ENCODE measurements at regions not wholly inside any gene's neighbourhood (a gene's known extent, or its start where the extent isn't known, plus 50 kb on each side); places are given as distances from the start of the nearest gene placed in this dataset.

GRCh38 chr17:22694362-22695227 is 1002.3 kb downstream of the KCNJ18 start:
- TF ChIP-seq CTCF (tag by site-specific recombination; IDR thresholded peaks at IDR 0.05) (no peak), ZNF350 (tag by site-specific recombination; IDR thresholded peaks at IDR 0.05) (no peak), ZNF184 (tag by site-specific recombination; IDR thresholded peaks at IDR 0.05) (no peak), ZFP3 (tag by site-specific recombination; IDR thresholded peaks at IDR 0.05; ENCODE audit: low read depth) (no peak), ATF2 (tag by site-specific recombination; IDR thresholded peaks at IDR 0.05; ENCODE audit: low read depth) (no peak), PRDM4 (tag by site-specific recombination; IDR thresholded peaks at IDR 0.05) (no peak), ZNF571 (tag by site-specific recombination; IDR thresholded peaks at IDR 0.05) (no peak), ZNF324 (tag by site-specific recombination; IDR thresholded peaks at IDR 0.05) (no peak)
- TF ChIP-seq, protein P1, sequence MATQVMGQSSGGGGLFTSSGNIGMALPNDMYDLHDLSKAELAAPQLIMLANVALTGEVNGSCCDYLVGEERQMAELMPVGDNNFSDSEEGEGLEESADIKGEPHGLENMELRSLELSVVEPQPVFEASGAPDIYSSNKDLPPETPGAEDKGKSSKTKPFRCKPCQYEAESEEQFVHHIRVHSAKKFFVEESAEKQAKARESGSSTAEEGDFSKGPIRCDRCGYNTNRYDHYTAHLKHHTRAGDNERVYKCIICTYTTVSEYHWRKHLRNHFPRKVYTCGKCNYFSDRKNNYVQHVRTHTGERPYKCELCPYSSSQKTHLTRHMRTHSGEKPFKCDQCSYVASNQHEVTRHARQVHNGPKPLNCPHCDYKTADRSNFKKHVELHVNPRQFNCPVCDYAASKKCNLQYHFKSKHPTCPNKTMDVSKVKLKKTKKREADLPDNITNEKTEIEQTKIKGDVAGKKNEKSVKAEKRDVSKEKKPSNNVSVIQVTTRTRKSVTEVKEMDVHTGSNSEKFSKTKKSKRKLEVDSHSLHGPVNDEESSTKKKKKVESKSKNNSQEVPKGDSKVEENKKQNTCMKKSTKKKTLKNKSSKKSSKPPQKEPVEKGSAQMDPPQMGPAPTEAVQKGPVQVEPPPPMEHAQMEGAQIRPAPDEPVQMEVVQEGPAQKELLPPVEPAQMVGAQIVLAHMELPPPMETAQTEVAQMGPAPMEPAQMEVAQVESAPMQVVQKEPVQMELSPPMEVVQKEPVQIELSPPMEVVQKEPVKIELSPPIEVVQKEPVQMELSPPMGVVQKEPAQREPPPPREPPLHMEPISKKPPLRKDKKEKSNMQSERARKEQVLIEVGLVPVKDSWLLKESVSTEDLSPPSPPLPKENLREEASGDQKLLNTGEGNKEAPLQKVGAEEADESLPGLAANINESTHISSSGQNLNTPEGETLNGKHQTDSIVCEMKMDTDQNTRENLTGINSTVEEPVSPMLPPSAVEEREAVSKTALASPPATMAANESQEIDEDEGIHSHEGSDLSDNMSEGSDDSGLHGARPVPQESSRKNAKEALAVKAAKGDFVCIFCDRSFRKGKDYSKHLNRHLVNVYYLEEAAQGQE (tag by site-specific recombination; IDR thresholded peaks at IDR 0.05), result no peak
